WI38 (cell line): ENCODE measurements at regions not wholly inside any gene's neighbourhood (a gene's known extent, or its start where the extent isn't known, plus 50 kb on each side); places are given as distances from the start of the nearest gene placed in this dataset.

Experiments
- H3K4me3 ChIP-seq: 2 replicates; pipeline ENCODE4 v1.5.1; 2011; ENCODE audit warnings: low read depth, mild to moderate bottlenecking, control low read depth, low read length
- TF ChIP-seq, protein P1 (sequence below): IDR thresholded peaks from 2 replicates; pipeline ENCODE4 v1.5.1; 2012; ENCODE audit warnings: low read depth, mild to moderate bottlenecking, control low read depth, low read length

- no peak overlapping the region for H3K4me3 ChIP-seq
These were observed 571.1 kb upstream of the ZNF608 start for GRCh38 chr5:125317536-125317995.

DNA sequence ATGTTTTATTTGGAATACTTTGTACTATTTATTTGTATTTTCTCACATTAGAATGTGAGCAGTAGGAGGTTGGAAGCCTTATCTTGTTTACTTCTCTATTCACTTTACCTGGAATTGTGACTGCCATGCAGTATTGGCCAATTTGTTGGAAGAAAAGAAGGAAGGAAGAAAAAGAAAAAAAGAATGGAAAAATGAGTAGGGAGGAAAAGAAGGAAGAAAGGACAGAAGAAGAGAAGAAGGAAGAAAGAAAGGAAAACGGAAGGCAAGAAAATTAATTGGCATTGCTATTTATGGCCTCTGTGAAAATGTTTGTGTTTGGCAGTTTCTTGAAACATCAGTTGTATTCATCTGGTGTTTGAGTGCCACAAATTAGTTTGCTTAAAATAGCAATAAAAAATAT is 575.2 kb upstream of the ZNF608 start:
- TF ChIP-seq, protein P1, sequence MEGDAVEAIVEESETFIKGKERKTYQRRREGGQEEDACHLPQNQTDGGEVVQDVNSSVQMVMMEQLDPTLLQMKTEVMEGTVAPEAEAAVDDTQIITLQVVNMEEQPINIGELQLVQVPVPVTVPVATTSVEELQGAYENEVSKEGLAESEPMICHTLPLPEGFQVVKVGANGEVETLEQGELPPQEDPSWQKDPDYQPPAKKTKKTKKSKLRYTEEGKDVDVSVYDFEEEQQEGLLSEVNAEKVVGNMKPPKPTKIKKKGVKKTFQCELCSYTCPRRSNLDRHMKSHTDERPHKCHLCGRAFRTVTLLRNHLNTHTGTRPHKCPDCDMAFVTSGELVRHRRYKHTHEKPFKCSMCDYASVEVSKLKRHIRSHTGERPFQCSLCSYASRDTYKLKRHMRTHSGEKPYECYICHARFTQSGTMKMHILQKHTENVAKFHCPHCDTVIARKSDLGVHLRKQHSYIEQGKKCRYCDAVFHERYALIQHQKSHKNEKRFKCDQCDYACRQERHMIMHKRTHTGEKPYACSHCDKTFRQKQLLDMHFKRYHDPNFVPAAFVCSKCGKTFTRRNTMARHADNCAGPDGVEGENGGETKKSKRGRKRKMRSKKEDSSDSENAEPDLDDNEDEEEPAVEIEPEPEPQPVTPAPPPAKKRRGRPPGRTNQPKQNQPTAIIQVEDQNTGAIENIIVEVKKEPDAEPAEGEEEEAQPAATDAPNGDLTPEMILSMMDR: no peak
- H3K4me3 ChIP-seq: no peak overlapping the region

More at GRCh38 chr5:125317536-125317995, 571.1 kb upstream of the ZNF608 start:
- TF ChIP-seq, protein P1: no peak

DNA sequence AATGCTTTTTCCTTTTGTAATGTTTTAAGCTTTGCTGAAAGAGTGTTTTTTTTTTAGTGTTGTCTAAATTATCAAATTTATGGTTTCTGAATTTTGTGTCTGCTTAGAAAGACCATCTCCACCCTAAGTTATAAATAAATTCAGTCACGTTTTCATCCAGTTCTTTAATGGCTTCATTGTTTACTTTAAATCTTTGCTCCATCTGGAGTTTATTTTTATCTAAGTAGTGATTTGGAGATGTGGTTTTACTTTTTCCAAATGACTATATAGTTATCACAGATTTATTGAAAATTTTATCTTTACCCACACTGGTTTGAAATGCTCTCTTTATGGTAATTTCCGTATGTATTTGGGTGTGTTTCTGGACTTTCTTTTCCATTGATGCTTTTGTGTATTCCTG is 577.2 kb upstream of the ZNF608 start:
- TF ChIP-seq, protein P1: no peak
- H3K4me3 ChIP-seq: no peak overlapping the region

DNA sequence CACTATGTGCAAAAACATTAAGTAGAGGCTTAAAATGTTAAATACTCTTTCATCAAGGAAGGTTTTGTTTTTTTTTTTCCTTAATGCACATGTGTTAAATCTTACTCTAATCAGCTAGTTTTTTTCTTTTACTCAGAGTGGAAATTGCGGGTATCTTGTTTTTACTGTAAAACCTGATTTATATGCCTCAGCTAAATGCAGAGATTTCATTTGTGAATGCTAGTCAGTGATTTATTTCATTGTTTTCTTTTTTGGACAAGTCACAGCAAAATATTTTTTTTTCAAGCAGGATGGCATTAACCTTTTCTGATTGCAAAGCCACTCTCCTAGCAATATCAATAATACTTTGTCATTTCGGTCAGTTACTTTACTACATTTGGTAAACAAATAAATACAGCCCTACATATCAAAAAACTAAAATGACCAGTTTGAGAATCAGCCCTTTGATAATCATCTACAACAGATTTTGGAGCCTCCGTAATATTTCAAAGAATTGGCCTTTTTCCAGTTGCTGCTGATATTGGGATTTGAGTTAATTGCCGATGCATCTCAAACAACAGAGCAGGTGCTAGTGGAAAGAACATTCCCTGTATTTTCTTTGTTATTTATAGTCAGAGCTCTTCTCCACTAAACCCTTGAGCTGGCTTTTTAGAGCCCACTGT is 579.2 kb upstream of the ZNF608 start:
- no peak overlapping the region for H3K4me3 ChIP-seq
- TF ChIP-seq, protein P1: no peak

DNA sequence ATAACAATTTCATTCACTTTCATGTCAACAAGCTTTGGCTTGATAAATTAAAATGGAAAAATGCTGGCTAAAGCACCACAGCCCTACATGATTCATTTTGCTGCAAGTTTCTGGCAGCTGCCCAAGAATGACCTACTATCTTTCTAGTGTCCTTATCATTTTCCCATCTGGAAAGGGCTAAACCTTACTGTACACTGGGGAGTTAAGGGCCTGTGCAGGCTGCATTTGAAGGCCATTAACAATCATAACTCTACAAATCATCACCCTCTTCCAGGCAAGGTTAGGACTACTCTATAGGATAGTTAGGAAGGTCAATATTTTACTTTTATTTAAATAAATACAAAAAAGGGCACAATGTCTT is 579.7 kb upstream of the ZNF608 start:
- no peak overlapping the region for H3K4me3 ChIP-seq
- TF ChIP-seq, protein P1: no peak

- TF ChIP-seq, protein P1: no peak
- H3K4me3 ChIP-seq: no peak overlapping the region
These were observed 581.2 kb upstream of the ZNF608 start for GRCh38 chr5:125327676-125328075.

DNA sequence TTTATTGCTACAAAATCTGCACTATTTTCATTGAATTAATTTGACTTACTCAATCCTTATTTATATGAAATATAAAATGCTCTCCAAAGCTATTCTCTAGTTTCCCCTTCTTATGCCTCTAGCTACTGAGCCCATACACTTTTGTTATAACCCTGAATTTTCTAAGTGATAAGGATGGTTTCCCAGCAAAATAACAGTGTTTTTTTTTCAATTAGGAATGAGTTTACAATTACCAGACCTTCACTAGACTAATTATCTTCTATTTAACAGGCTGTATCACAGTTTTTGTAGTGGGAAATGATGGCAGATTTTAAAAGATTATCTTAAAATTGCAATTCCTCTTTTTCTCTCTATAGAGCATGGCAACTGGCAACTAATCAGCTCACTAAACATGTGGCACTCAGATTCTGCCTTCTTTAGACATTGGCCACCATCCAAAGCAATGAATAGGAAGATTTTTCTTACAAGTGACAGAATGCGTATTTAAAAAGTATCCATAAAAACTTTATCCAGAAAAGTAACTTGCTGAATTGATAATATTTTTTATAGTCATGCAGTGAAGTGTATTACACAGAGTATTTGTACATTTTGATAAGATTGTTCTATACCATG is 585.7 kb upstream of the ZNF608 start:
- H3K4me3 ChIP-seq: no peak overlapping the region
- TF ChIP-seq, protein P1: no peak
